ENCODE measurements at regions not wholly inside any gene's neighbourhood (a gene's known extent, or its start where the extent isn't known, plus 50 kb on each side); places are given as distances from the start of the nearest gene placed in this dataset.

DNA sequence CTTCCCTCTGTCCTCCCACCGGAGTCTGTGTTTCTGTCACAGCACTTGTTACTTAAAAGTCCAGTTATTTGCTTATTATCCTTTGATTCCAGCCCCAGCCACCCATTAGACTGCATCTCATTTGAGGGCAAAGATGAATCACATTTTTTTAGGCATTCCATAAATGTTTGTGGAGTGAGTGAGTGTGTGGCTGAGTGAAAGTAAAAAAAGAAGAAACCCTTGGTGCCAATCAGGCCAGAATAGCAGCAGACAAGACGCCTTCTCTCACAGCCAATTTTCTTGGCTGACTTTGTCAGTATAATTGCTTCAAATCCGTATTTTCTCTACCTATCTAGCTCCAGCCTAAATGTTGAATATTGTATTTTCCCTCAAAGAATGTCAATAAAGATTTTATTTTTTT lies 613.0 kb upstream of the WWC1 start:
- TF ChIP-seq, protein P1, sequence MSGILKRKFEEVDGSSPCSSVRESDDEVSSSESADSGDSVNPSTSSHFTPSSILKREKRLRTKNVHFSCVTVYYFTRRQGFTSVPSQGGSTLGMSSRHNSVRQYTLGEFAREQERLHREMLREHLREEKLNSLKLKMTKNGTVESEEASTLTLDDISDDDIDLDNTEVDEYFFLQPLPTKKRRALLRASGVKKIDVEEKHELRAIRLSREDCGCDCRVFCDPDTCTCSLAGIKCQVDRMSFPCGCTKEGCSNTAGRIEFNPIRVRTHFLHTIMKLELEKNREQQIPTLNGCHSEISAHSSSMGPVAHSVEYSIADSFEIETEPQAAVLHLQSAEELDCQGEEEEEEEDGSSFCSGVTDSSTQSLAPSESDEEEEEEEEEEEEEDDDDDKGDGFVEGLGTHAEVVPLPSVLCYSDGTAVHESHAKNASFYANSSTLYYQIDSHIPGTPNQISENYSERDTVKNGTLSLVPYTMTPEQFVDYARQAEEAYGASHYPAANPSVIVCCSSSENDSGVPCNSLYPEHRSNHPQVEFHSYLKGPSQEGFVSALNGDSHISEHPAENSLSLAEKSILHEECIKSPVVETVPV (CRISPR knock-in tag; IDR thresholded peaks at IDR 0.05) = no peak
- TF ChIP-seq ZNF70 (CRISPR knock-in tag; IDR thresholded peaks at IDR 0.05) (no peak), TOX (CRISPR knock-in tag; IDR thresholded peaks at IDR 0.05; ENCODE audit: borderline replicate concordance) (no peak), CSDC2 (CRISPR knock-in tag; IDR thresholded peaks at IDR 0.05) (no peak), RARB (CRISPR knock-in tag; IDR thresholded peaks at IDR 0.05) (no peak), ZNF565 (CRISPR knock-in tag; conservative IDR thresholded peaks at IDR 0.05; ENCODE audit: low read depth) (no peak), PPARA (CRISPR knock-in tag; IDR thresholded peaks at IDR 0.05; ENCODE audit: borderline replicate concordance) (no peak), ZNF8 (CRISPR knock-in tag; IDR thresholded peaks at IDR 0.05) (no peak), GLIS3 (CRISPR knock-in tag; IDR thresholded peaks at IDR 0.05) (no peak), OSR1 (CRISPR knock-in tag; IDR thresholded peaks at IDR 0.05) (no peak), ZFP3 (CRISPR knock-in tag; IDR thresholded peaks at IDR 0.05) (no peak), ESRRG (CRISPR knock-in tag; IDR thresholded peaks at IDR 0.05) (no peak)
- TF ChIP-seq, protein P2, sequence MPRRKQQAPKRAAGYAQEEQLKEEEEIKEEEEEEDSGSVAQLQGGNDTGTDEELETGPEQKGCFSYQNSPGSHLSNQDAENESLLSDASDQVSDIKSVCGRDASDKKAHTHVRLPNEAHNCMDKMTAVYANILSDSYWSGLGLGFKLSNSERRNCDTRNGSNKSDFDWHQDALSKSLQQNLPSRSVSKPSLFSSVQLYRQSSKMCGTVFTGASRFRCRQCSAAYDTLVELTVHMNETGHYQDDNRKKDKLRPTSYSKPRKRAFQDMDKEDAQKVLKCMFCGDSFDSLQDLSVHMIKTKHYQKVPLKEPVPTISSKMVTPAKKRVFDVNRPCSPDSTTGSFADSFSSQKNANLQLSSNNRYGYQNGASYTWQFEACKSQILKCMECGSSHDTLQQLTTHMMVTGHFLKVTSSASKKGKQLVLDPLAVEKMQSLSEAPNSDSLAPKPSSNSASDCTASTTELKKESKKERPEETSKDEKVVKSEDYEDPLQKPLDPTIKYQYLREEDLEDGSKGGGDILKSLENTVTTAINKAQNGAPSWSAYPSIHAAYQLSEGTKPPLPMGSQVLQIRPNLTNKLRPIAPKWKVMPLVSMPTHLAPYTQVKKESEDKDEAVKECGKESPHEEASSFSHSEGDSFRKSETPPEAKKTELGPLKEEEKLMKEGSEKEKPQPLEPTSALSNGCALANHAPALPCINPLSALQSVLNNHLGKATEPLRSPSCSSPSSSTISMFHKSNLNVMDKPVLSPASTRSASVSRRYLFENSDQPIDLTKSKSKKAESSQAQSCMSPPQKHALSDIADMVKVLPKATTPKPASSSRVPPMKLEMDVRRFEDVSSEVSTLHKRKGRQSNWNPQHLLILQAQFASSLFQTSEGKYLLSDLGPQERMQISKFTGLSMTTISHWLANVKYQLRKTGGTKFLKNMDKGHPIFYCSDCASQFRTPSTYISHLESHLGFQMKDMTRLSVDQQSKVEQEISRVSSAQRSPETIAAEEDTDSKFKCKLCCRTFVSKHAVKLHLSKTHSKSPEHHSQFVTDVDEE (CRISPR knock-in tag; IDR thresholded peaks at IDR 0.05) = no peak
- TF ChIP-seq, protein P3, sequence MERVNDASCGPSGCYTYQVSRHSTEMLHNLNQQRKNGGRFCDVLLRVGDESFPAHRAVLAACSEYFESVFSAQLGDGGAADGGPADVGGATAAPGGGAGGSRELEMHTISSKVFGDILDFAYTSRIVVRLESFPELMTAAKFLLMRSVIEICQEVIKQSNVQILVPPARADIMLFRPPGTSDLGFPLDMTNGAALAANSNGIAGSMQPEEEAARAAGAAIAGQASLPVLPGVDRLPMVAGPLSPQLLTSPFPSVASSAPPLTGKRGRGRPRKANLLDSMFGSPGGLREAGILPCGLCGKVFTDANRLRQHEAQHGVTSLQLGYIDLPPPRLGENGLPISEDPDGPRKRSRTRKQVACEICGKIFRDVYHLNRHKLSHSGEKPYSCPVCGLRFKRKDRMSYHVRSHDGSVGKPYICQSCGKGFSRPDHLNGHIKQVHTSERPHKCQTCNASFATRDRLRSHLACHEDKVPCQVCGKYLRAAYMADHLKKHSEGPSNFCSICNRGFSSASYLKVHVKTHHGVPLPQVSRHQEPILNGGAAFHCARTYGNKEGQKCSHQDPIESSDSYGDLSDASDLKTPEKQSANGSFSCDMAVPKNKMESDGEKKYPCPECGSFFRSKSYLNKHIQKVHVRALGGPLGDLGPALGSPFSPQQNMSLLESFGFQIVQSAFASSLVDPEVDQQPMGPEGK (CRISPR knock-in tag; IDR thresholded peaks at IDR 0.05; ENCODE audit: borderline replicate concordance) = no peak
- TF ChIP-seq, protein P4, sequence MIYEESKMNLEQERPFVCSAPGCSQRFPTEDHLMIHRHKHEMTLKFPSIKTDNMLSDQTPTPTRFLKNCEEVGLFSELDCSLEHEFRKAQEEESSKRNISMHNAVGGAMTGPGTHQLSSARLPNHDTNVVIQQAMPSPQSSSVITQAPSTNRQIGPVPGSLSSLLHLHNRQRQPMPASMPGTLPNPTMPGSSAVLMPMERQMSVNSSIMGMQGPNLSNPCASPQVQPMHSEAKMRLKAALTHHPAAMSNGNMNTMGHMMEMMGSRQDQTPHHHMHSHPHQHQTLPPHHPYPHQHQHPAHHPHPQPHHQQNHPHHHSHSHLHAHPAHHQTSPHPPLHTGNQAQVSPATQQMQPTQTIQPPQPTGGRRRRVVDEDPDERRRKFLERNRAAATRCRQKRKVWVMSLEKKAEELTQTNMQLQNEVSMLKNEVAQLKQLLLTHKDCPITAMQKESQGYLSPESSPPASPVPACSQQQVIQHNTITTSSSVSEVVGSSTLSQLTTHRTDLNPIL (CRISPR knock-in tag; IDR thresholded peaks at IDR 0.05; ENCODE audit: low read depth) = no peak
- no peak for ATAC-seq

DNA sequence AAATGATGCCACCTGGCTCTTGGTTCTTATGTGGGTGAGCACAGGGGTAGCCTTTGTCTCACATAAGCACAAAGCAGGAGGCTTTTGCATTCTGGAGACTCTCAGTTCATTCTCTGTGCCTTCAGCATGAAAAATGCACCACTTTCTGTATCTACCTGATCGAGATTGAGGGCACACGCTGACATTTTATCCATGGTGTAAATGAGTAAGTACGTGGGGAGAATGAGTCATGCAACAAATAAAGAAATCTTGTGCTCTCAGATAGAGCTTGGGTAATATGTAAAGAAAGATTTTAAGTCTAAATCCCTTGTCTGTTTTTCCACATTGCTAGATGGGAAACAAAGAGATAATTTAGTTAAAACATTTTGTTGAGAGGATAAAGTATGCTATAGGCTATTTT lies 607.2 kb upstream of the WWC1 start:
- ATAC-seq = no peak
- TF ChIP-seq RARB (CRISPR knock-in tag; IDR thresholded peaks at IDR 0.05) = no peak

DNA sequence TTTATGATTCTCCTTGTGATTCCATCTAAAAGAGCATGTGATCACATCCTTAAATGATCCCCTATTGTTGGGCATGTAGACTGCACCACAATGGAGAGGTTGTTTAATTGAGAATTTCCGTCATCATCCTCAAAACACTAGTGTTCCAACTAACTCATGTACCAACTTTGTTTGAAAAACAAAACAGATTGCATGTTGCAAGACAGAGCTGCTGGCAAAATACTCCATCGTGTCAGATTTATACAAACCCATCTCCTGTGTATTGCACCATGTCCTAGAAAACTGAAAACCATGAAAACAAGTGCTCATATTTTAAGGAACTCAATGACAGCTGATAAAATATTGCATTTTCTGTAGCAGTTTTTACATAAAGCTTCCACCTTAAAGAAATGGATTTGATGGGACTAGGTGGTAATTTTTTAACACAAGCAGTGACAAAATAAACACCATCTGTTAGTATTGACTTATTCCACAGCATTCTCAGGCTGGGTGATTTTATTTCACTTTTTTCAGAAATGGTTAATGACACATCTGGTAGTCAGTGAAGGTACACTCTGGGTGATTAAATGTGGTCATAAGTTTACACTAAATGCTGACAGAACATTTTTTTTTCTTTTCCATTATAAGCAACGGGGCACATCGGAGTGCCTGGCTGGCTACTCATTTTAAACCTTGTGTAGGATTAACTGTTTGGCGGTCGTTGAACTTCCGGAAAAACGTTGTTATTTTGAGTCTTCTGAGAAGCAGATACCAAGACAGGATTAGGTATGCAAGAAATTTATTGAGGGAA lies 602.9 kb upstream of the WWC1 start:
- ATAC-seq = no peak
- TF ChIP-seq TCF4 (CRISPR knock-in tag; IDR thresholded peaks at IDR 0.05; ENCODE audit: borderline replicate concordance) (no peak), ZFP30 (CRISPR knock-in tag; IDR thresholded peaks at IDR 0.05) (no peak), GLIS3 (CRISPR knock-in tag; IDR thresholded peaks at IDR 0.05) (no peak), ZNF565 (CRISPR knock-in tag; conservative IDR thresholded peaks at IDR 0.05; ENCODE audit: low read depth) (no peak), SNAI2 (CRISPR knock-in tag; IDR thresholded peaks at IDR 0.05) (no peak), BACH2 (CRISPR knock-in tag; IDR thresholded peaks at IDR 0.05; ENCODE audit: borderline replicate concordance) (no peak), ESRRG (CRISPR knock-in tag; IDR thresholded peaks at IDR 0.05) (no peak), CSDC2 (CRISPR knock-in tag; IDR thresholded peaks at IDR 0.05) (no peak), PPARA (CRISPR knock-in tag; IDR thresholded peaks at IDR 0.05; ENCODE audit: borderline replicate concordance) (no peak), ZFP3 (CRISPR knock-in tag; IDR thresholded peaks at IDR 0.05) (no peak), ZNF70 (CRISPR knock-in tag; IDR thresholded peaks at IDR 0.05) (no peak)
- TF ChIP-seq, protein P1 (CRISPR knock-in tag; IDR thresholded peaks at IDR 0.05) = no peak
- TF ChIP-seq, protein P5, sequence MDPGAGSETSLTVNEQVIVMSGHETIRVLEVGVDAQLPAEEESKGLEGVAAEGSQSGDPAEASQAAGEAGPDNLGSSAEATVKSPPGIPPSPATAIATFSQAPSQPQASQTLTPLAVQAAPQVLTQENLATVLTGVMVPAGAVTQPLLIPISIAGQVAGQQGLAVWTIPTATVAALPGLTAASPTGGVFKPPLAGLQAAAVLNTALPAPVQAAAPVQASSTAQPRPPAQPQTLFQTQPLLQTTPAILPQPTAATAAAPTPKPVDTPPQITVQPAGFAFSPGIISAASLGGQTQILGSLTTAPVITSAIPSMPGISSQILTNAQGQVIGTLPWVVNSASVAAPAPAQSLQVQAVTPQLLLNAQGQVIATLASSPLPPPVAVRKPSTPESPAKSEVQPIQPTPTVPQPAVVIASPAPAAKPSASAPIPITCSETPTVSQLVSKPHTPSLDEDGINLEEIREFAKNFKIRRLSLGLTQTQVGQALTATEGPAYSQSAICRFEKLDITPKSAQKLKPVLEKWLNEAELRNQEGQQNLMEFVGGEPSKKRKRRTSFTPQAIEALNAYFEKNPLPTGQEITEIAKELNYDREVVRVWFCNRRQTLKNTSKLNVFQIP (CRISPR knock-in tag; IDR thresholded peaks at IDR 0.05; ENCODE audit: borderline replicate concordance, low read depth) = no peak
- TF ChIP-seq, protein P2 (CRISPR knock-in tag; IDR thresholded peaks at IDR 0.05) = no peak

All from SK-N-SH treated with all-trans-retinoic acid at 6 μM for 48 hours (cell line).